CD4-positive, CD25-positive, alpha-beta regulatory T cell (primary cell): ENCODE measurements at regions not wholly inside any gene's neighbourhood (a gene's known extent, or its start where the extent isn't known, plus 50 kb on each side); places are given as distances from the start of the nearest gene placed in this dataset.

ENCODE experiments used
- ATAC-seq, 2 donors: fragments of 150-1000 bp; cut with Tn5 transposase; one replicate each; pipeline ENCODE4 v1.10.0; 2021; ENCODE audit warnings: low read depth in 2 of 2, moderate number of reproducible peaks in 2 of 2, moderate library complexity in 1 of 2
- DNase-seq, 3 donors: peaks; one replicate each; pipeline versions ENCODE4 v3.0.0 to v3.0.0-alpha.2; 2012 to 2022; ENCODE audit warnings: mixed read lengths in 1 of 3
- H3K27ac ChIP-seq: one replicate; pipeline ENCODE4 v1.7.0; 2013; ENCODE audit warnings: mild to moderate bottlenecking, low read length; ENCODE audit not compliant: insufficient read depth, poor library complexity, severe bottlenecking
- H3K27me3 ChIP-seq: one replicate; pipeline ENCODE4 v1.7.0; 2013; ENCODE audit warnings: low read length; ENCODE audit not compliant: control insufficient read depth, insufficient read depth
- H3K36me3 ChIP-seq: one replicate; pipeline ENCODE4 v1.7.0; 2013; ENCODE audit warnings: mild to moderate bottlenecking, low read length, moderate library complexity; ENCODE audit not compliant: control insufficient read depth, insufficient read depth
- H3K4me1 ChIP-seq: 2 replicates; pipeline ENCODE4 v1.7.0; 2013; ENCODE audit warnings: mild to moderate bottlenecking, low read length; ENCODE audit not compliant: insufficient read depth, control insufficient read depth, poor library complexity, severe bottlenecking
- H3K4me3 ChIP-seq: one replicate; pipeline ENCODE4 v1.7.0; 2013; ENCODE audit warnings: low read depth, mild to moderate bottlenecking, low read length, moderate library complexity
- H3K9me3 ChIP-seq, 2 experiments: 1 replicate in 1 of 2; 2 replicates in 1 of 2; pipeline ENCODE4 v1.7.0; 2013; ENCODE audit warnings: low read length in 2 of 2, mild to moderate bottlenecking in 1 of 2, moderate library complexity in 1 of 2; ENCODE audit not compliant: control insufficient read depth in 2 of 2
- H3K27ac Mint-ChIP-seq, 3 donors: one replicate each; pipeline ENCODE4 v1.8.0; 2020 to 2022; ENCODE audit warnings: mild to moderate bottlenecking in 3 of 3, mixed read lengths in 3 of 3, moderate library complexity in 2 of 3
- H3K27me3 Mint-ChIP-seq: one replicate; pipeline ENCODE4 v1.8.0; 2022; ENCODE audit warnings: mild to moderate bottlenecking, mixed read lengths
- H3K36me3 Mint-ChIP-seq: one replicate; pipeline ENCODE4 v1.8.0; 2020; ENCODE audit warnings: mixed read lengths
- H3K4me1 Mint-ChIP-seq, 4 donors: one replicate each; pipeline ENCODE4 v1.8.0; 2020 to 2022; ENCODE audit warnings: mixed read lengths in 4 of 4, mild to moderate bottlenecking in 1 of 4
- H3K4me3 Mint-ChIP-seq, 4 donors: one replicate each; pipeline ENCODE4 v1.8.0; 2020 to 2022; ENCODE audit warnings: mild to moderate bottlenecking in 4 of 4, mixed read lengths in 4 of 4, moderate library complexity in 3 of 4
- H3K9me3 Mint-ChIP-seq, 7 donors: one replicate each; pipeline ENCODE4 v1.8.0; 2020 to 2022; ENCODE audit warnings: mixed read lengths in 7 of 7, mild to moderate bottlenecking in 3 of 7, moderate library complexity in 2 of 7

GRCh38 chr17:36864827-36865430 is 72.3 kb upstream of the LHX1 start:
- Histone ChIP-seq H3K4me1 (no peaks in the 10 kb centered on the region), H3K27ac (no peak overlapping the region), H3K4me3 (no peak overlapping the region), H3K36me3 (no peaks in the 10 kb centered on the region), H3K9me3 (no peaks in the 10 kb centered on the region), H3K27me3 (no peaks in the 10 kb centered on the region)
- H3K36me3 Mint-ChIP-seq, result no peaks in the 10 kb centered on the region
- no peak for ATAC-seq
- H3K27me3 Mint-ChIP-seq, result peaks cover 6% of the 10 kb centered on the region
- DNase-seq, result no peak
- peaks cover 0 to 2% (median 0%) of the 10 kb centered on the region in 4 donors for H3K4me1 Mint-ChIP-seq
- H3K9me3 Mint-ChIP-seq, result no peaks in the 10 kb centered on the region
- no peak overlapping the region for H3K27ac Mint-ChIP-seq
- no peak overlapping the region for H3K4me3 Mint-ChIP-seq

- Histone ChIP-seq H3K4me1 (no peaks in the 10 kb centered on the region), H3K27me3 (peaks cover 2% of the 10 kb centered on the region), H3K27ac (no peak overlapping the region), H3K36me3 (no peaks in the 10 kb centered on the region), H3K4me3 (no peak overlapping the region), H3K9me3 (no peaks in the 10 kb centered on the region)
- DNase-seq (no peak), ATAC-seq (no peak)
- H3K4me1 Mint-ChIP-seq, result peaks cover 0 to 2% (median 0%) of the 10 kb centered on the region in 4 donors
- H3K27ac Mint-ChIP-seq, result peak overlapping the region in 1 of 3 donors; percentile 28
- no peaks in the 10 kb centered on the region for H3K36me3 Mint-ChIP-seq
- no peak overlapping the region for H3K4me3 Mint-ChIP-seq
- H3K27me3 Mint-ChIP-seq, result peaks cover 13% of the 10 kb centered on the region
- peaks cover 0 to 1% (median 0%) of the 10 kb centered on the region in 7 donors for H3K9me3 Mint-ChIP-seq
These were observed 69.4 kb upstream of the LHX1 start for GRCh38 chr17:36867716-36868341.

- Mint-ChIP-seq H3K9me3 (peaks cover 0 to 4% (median 0%) of the 10 kb centered on the region in 7 donors), H3K36me3 (no peaks in the 10 kb centered on the region), H3K4me1 (peaks cover 0 to 2% (median 0%) of the 10 kb centered on the region in 4 donors), H3K4me3 (no peak overlapping the region), H3K27ac (no peak overlapping the region), H3K27me3 (peaks cover 13% of the 10 kb centered on the region)
- ATAC-seq (no peak), DNase-seq (no peak)
- no peaks in the 10 kb centered on the region for H3K4me1 ChIP-seq
- no peak overlapping the region for H3K4me3 ChIP-seq
- H3K27me3 ChIP-seq, result peaks cover 2% of the 10 kb centered on the region
- no peak overlapping the region for H3K27ac ChIP-seq
- no peaks in the 10 kb centered on the region for H3K36me3 ChIP-seq
- no peaks in the 10 kb centered on the region for H3K9me3 ChIP-seq
These were observed 68.5 kb upstream of the LHX1 start for GRCh38 chr17:36868777-36869176.

- no peak overlapping the region for H3K27ac Mint-ChIP-seq
- Histone ChIP-seq H3K36me3 (no peaks in the 10 kb centered on the region), H3K4me3 (no peak overlapping the region), H3K4me1 (no peaks in the 10 kb centered on the region), H3K27ac (no peak overlapping the region), H3K27me3 (peaks cover 2% of the 10 kb centered on the region), H3K9me3 (no peaks in the 10 kb centered on the region)
- no peak overlapping the region for H3K4me3 Mint-ChIP-seq
- H3K4me1 Mint-ChIP-seq, result peaks cover 0 to 2% (median 0%) of the 10 kb centered on the region in 4 donors
- no peak for DNase-seq
- H3K9me3 Mint-ChIP-seq, result peaks cover 0 to 4% (median 0%) of the 10 kb centered on the region in 7 donors
- peaks cover 13% of the 10 kb centered on the region for H3K27me3 Mint-ChIP-seq
- H3K36me3 Mint-ChIP-seq, result no peaks in the 10 kb centered on the region
- no peak for ATAC-seq
These were observed 67.8 kb upstream of the LHX1 start for GRCh38 chr17:36869441-36869840.

- H3K4me1 ChIP-seq, result no peaks in the 10 kb centered on the region
- no peak overlapping the region for H3K27ac ChIP-seq
- Mint-ChIP-seq H3K9me3 (peaks cover 0 to 4% (median 0%) of the 10 kb centered on the region in 7 donors), H3K36me3 (no peaks in the 10 kb centered on the region), H3K27me3 (peaks cover 13% of the 10 kb centered on the region), H3K4me1 (no peaks in the 10 kb centered on the region), H3K4me3 (no peak overlapping the region), H3K27ac (no peak overlapping the region)
- H3K4me3 ChIP-seq, result no peak overlapping the region
- DNase-seq (no peak), ATAC-seq (no peak)
- H3K36me3 ChIP-seq, result no peaks in the 10 kb centered on the region
- H3K9me3 ChIP-seq, result no peaks in the 10 kb centered on the region
- peaks cover 2% of the 10 kb centered on the region for H3K27me3 ChIP-seq
These were observed 67.2 kb upstream of the LHX1 start for GRCh38 chr17:36869856-36870719.

GRCh38 chr17:36870720-36870999 is 66.6 kb upstream of the LHX1 start:
- Mint-ChIP-seq H3K4me1 (no peaks in the 10 kb centered on the region), H3K9me3 (peaks cover 0 to 4% (median 0%) of the 10 kb centered on the region in 7 donors), H3K27ac (no peak overlapping the region), H3K27me3 (peaks cover 13% of the 10 kb centered on the region), H3K4me3 (no peak overlapping the region), H3K36me3 (no peaks in the 10 kb centered on the region)
- Histone ChIP-seq H3K4me1 (no peaks in the 10 kb centered on the region), H3K27ac (no peak overlapping the region), H3K9me3 (no peaks in the 10 kb centered on the region), H3K36me3 (no peaks in the 10 kb centered on the region), H3K4me3 (no peak overlapping the region), H3K27me3 (peaks cover 2% of the 10 kb centered on the region)
- no peak for ATAC-seq
- no peak for DNase-seq

- Histone ChIP-seq H3K27ac (no peak overlapping the region), H3K4me3 (no peak overlapping the region), H3K4me1 (no peaks in the 10 kb centered on the region), H3K36me3 (no peaks in the 10 kb centered on the region), H3K27me3 (peaks cover 2% of the 10 kb centered on the region), H3K9me3 (no peaks in the 10 kb centered on the region)
- Mint-ChIP-seq H3K9me3 (peaks cover 0 to 5% (median under 1%) of the 10 kb centered on the region in 7 donors), H3K27ac (no peak overlapping the region), H3K4me1 (no peaks in the 10 kb centered on the region), H3K4me3 (no peak overlapping the region), H3K36me3 (no peaks in the 10 kb centered on the region), H3K27me3 (peaks cover 8% of the 10 kb centered on the region)
- no peak for DNase-seq
- ATAC-seq, result no peak
These were observed 61.5 kb upstream of the LHX1 start for GRCh38 chr17:36875698-36876293.
